Gastrocnemius medialis (tissue), 4 donors: ENCODE measurements at regions not wholly inside any gene's neighbourhood (a gene's known extent, or its start where the extent isn't known, plus 50 kb on each side); places are given as distances from the start of the nearest gene placed in this dataset.

Experiments
- ATAC-seq, 2 donors: fragments of 150-250 bp; one replicate each; pipeline ENCODE4 v1.9.1; 2016
- DNase-seq, 2 donors: peaks; one replicate each; pipeline ENCODE4 v3.0.0-alpha.2; 2019
- H3K27ac ChIP-seq, 4 donors: fragments of 200-600 bp; sonication (generic); 1 replicate in 1 of 4; 2 replicates in 3 of 4; pipeline ENCODE4 v1.5.1; 2016 to 2018; ENCODE audit warnings: mild to moderate bottlenecking in 2 of 4, moderate library complexity in 1 of 4
- H3K27me3 ChIP-seq, 3 donors: fragments of 200-600 bp; sonication (generic) in 2 of 3; 1 replicate in 1 of 3; 2 replicates in 2 of 3; pipeline versions ENCODE4 v1.5.1 to v1.6.0; 2016 to 2019; ENCODE audit warnings: mild to moderate bottlenecking in 1 of 3, moderate library complexity in 1 of 3
- H3K36me3 ChIP-seq, 2 donors: fragments of 200-600 bp; sonication (generic) in 1 of 2; one replicate each; pipeline ENCODE4 v1.5.1; 2017 to 2018
- H3K4me1 ChIP-seq, 2 donors: fragments of 200-600 bp; sonication (generic) in 1 of 2; one replicate each; pipeline ENCODE4 v1.5.1; 2016 to 2017; ENCODE audit warnings: mild to moderate bottlenecking in 2 of 2
- H3K4me3 ChIP-seq, 4 donors: fragments of 200-600 bp; sonication (generic) in 3 of 4; 1 replicate in 1 of 4; 2 replicates in 3 of 4; pipeline ENCODE4 v1.5.1; 2016 to 2019; ENCODE audit warnings: mild to moderate bottlenecking in 2 of 4
- H3K9me3 ChIP-seq, 3 donors: fragments of 200-600 bp; sonication (generic) in 2 of 3; 1 replicate in 1 of 3; 2 replicates in 2 of 3; pipeline ENCODE4 v1.5.1; 2016 to 2019
- CTCF ChIP-seq, 5 experiments: fragments of 450-650 bp in 3 of 5; fragments of 200-600 bp in 2 of 5; sonication (generic) in 2 of 5; IDR thresholded peaks in 4 of 5; conservative IDR thresholded peaks in 1 of 5; 1 replicate in 4 of 5; 2 replicates in 1 of 5; pipeline ENCODE4 v1.5.1; 2016 to 2019; ENCODE audit warnings: antibody characterized with exemption in 5 of 5, mild to moderate bottlenecking in 3 of 5, moderate library complexity in 3 of 5
- POLR2A ChIP-seq, 2 donors: fragments of 450-650 bp; IDR thresholded peaks; one replicate each; pipeline ENCODE4 v1.6.1; 2017; ENCODE audit warnings: antibody characterized with exemption in 2 of 2, mild to moderate bottlenecking in 2 of 2, moderate library complexity in 2 of 2
- in situ Hi-C, 4 donors: fragments of 200-750 bp; cut with MboI; loops; one replicate each; pipeline versions ENCODE4 v1.15.0 to v1.8.0; 2017; ENCODE audit warnings: low sequenced_read_pairs in 4 of 4
- intact Hi-C: fragments of 100-400 bp; cut with DNase I; formaldehyde crosslinking; loops from one replicate; pipeline ENCODE4 v1.15.1; 2023; ENCODE audit warnings: low total_unique reads

GRCh38 chr14:81960781-81961180, 427.1 kb upstream of the SEL1L start:
- no peaks in the 10 kb centered on the region for H3K27me3 ChIP-seq
- TF ChIP-seq CTCF (IDR thresholded peaks at IDR 0.05 in 4 of 5, conservative IDR thresholded peaks at IDR 0.05 in 1 of 5): no peak
- no peak for TF ChIP-seq POLR2A (IDR thresholded peaks at IDR 0.05)
- DNase-seq (no peak), ATAC-seq (no peak)
- no peaks in the 10 kb centered on the region for H3K36me3 ChIP-seq
- H3K27ac ChIP-seq: no peak overlapping the region
- in situ Hi-C loops: no loop called here
- H3K9me3 ChIP-seq: no peaks in the 10 kb centered on the region
- H3K4me3 ChIP-seq: no peak overlapping the region
- intact Hi-C loops: no loop called here
- no peaks in the 10 kb centered on the region for H3K4me1 ChIP-seq

- ATAC-seq (no peak), DNase-seq (no peak)
- no peak overlapping the region for H3K27ac ChIP-seq
- no peaks in the 10 kb centered on the region for H3K9me3 ChIP-seq
- no peak overlapping the region for H3K4me3 ChIP-seq
- TF ChIP-seq CTCF (IDR thresholded peaks at IDR 0.05 in 4 of 5, conservative IDR thresholded peaks at IDR 0.05 in 1 of 5) (no peak), POLR2A (IDR thresholded peaks at IDR 0.05) (no peak)
- H3K36me3 ChIP-seq: no peaks in the 10 kb centered on the region
- intact Hi-C loops: no loop called here
- in situ Hi-C loops: no loop called here
- no peaks in the 10 kb centered on the region for H3K4me1 ChIP-seq
- no peaks in the 10 kb centered on the region for H3K27me3 ChIP-seq
Observed at GRCh38 chr14:81963846-81964245, 430.2 kb upstream of the SEL1L start.

- ATAC-seq (no peak), DNase-seq (no peak)
- Histone ChIP-seq H3K9me3 (no peaks in the 10 kb centered on the region), H3K36me3 (no peaks in the 10 kb centered on the region), H3K27ac (no peak overlapping the region), H3K4me1 (no peaks in the 10 kb centered on the region), H3K4me3 (no peak overlapping the region), H3K27me3 (no peaks in the 10 kb centered on the region)
- in situ Hi-C loops (no loop called here), intact Hi-C loops (no loop called here)
- TF ChIP-seq POLR2A (IDR thresholded peaks at IDR 0.05): no peak
- TF ChIP-seq CTCF (IDR thresholded peaks at IDR 0.05 in 4 of 5, conservative IDR thresholded peaks at IDR 0.05 in 1 of 5): no peak
Observed at GRCh38 chr14:81970307-81970706, 436.7 kb upstream of the SEL1L start.

- ATAC-seq: no peak
- in situ Hi-C loops: no loop called here
Observed at GRCh38 chr14:81971911-81972310, 438.3 kb upstream of the SEL1L start.

More at GRCh38 chr14:81971911-81972310, 438.3 kb upstream of the SEL1L start:
- TF ChIP-seq POLR2A (IDR thresholded peaks at IDR 0.05) (no peak), CTCF (IDR thresholded peaks at IDR 0.05 in 4 of 5, conservative IDR thresholded peaks at IDR 0.05 in 1 of 5) (no peak)
- intact Hi-C loops: no loop called here
- no peak overlapping the region for H3K27ac ChIP-seq
- no peaks in the 10 kb centered on the region for H3K4me1 ChIP-seq
- H3K27me3 ChIP-seq: no peaks in the 10 kb centered on the region
- no peak for DNase-seq
- no peaks in the 10 kb centered on the region for H3K36me3 ChIP-seq
- no peaks in the 10 kb centered on the region for H3K9me3 ChIP-seq
- H3K4me3 ChIP-seq: no peak overlapping the region
